ENCODE measurements at regions not wholly inside any gene's neighbourhood (a gene's known extent, or its start where the extent isn't known, plus 50 kb on each side); places are given as distances from the start of the nearest gene placed in this dataset.
"Not testable (repeated sequence)": the region's sequence is repeated elsewhere in the genome, so short reads cannot be mapped to it uniquely, and the experiment has no call there.

DNA sequence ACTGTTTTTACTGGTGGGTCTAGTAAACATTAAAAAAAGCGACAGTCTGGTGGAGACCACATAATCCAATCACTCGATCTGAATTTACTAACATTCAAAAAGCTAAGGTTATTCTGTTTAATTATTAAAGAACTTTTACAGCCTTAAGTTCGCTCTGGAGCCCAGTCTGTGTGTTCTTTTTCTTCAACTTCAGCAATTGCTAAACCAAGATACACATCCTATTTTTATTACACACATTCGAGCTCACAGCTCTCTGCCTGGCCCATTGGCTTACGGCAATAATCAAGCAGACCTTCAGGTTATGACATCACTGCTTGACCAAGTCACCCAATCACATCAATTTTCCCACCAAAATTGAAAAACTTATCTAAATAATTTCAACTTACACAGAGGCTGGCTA, 57.4 kb upstream of the PRSS16 start:
- TF ChIP-seq, protein P1, sequence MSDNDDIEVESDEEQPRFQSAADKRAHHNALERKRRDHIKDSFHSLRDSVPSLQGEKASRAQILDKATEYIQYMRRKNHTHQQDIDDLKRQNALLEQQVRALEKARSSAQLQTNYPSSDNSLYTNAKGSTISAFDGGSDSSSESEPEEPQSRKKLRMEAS (IDR thresholded peaks at IDR 0.05; ENCODE audit: low read depth, low read length), result no peak
- no peak for TF ChIP-seq POLR2A (IDR thresholded peaks at IDR 0.05; ENCODE audit: extremely low read depth, insufficient read length)
- no peak for TF ChIP-seq MYC (IDR thresholded peaks at IDR 0.05; ENCODE audit: low read depth, low read length)
- TF ChIP-seq, protein P2, sequence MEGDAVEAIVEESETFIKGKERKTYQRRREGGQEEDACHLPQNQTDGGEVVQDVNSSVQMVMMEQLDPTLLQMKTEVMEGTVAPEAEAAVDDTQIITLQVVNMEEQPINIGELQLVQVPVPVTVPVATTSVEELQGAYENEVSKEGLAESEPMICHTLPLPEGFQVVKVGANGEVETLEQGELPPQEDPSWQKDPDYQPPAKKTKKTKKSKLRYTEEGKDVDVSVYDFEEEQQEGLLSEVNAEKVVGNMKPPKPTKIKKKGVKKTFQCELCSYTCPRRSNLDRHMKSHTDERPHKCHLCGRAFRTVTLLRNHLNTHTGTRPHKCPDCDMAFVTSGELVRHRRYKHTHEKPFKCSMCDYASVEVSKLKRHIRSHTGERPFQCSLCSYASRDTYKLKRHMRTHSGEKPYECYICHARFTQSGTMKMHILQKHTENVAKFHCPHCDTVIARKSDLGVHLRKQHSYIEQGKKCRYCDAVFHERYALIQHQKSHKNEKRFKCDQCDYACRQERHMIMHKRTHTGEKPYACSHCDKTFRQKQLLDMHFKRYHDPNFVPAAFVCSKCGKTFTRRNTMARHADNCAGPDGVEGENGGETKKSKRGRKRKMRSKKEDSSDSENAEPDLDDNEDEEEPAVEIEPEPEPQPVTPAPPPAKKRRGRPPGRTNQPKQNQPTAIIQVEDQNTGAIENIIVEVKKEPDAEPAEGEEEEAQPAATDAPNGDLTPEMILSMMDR (IDR thresholded peaks at IDR 0.05; ENCODE audit: low read depth, low read length), result no peak
- H3K4me3 ChIP-seq (ENCODE audit: low read depth, low read length), result no peak overlapping the region
- DNase-seq (ENCODE audit: low read depth), result no peak

DNA sequence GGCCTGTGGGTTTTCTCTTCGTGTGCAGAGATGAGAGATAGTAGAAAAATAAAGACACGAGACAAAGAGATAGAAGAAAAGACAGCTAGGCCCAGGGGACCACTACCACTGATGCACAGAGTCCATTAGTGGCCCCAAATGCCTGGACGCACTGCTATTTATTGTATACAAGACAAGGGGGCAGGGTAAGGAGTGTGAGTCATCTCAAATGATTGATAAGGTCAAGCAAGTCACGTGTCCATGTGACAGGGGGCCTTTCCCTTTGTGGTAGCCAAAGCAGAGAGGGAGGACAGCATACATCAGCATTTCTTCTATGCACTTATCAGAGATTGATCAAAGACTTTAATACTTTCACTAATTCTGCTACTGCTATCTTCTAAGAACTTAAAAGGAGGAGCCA, 53.0 kb upstream of the PRSS16 start:
- not testable (repeated sequence) for DNase-seq (ENCODE audit: low read depth)

DNA sequence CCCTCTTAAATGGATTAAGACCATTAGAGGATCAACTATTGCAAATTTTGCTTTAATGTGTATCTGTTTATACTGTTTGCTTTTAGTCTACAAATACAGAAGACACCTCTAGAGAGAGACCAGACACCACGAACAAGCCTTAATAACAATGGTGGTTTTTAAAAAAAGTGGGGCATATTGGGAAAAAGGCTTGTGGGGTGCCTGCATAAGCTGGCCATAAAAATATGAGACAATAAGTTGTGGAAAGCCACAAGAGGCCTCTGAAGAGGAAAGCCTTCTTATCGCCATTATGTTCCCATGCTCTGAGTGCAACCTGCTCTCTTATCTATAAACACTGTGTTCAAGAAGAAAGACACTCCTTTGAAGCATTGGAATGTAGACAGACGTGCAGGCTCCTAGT, 52.0 kb upstream of the PRSS16 start:
- DNase-seq (ENCODE audit: low read depth), result not testable (repeated sequence)

More for the DNA sequence above, 53.0 kb upstream of the PRSS16 start:
- not testable (repeated sequence) for H3K4me3 ChIP-seq (ENCODE audit: low read depth, low read length)

More for the DNA sequence above, 52.0 kb upstream of the PRSS16 start:
- not testable (repeated sequence) for H3K4me3 ChIP-seq (ENCODE audit: low read depth, low read length)

All from NB4 (cell line).